IPS-18a (cell line): ENCODE measurements at regions not wholly inside any gene's neighbourhood (a gene's known extent, or its start where the extent isn't known, plus 50 kb on each side); places are given as distances from the start of the nearest gene placed in this dataset.

ENCODE experiments used
- H3K27ac ChIP-seq: one replicate; pipeline ENCODE4 v1.5.1; 2013; ENCODE audit warnings: low read length
- H3K27me3 ChIP-seq: one replicate; pipeline ENCODE4 v1.6.1; 2013; ENCODE audit warnings: mild to moderate bottlenecking, low read length; ENCODE audit not compliant: control insufficient read depth, insufficient read depth
- H3K36me3 ChIP-seq: one replicate; pipeline ENCODE4 v1.6.1; 2013; ENCODE audit warnings: low read depth, low read length; ENCODE audit not compliant: control insufficient read depth
- H3K4me1 ChIP-seq: one replicate; pipeline ENCODE4 v1.6.1; 2013; ENCODE audit warnings: low read depth, low read length; ENCODE audit not compliant: control insufficient read depth
- H3K4me3 ChIP-seq: one replicate; pipeline ENCODE4 v1.5.1; 2013; ENCODE audit warnings: low read length
- H3K9ac ChIP-seq: one replicate; pipeline ENCODE4 v1.6.1; 2013; ENCODE audit warnings: mild to moderate bottlenecking, low read length, moderate library complexity
- H3K9me3 ChIP-seq: one replicate; pipeline ENCODE4 v1.6.1; 2013; ENCODE audit warnings: low read depth, low read length; ENCODE audit not compliant: control insufficient read depth

- Histone ChIP-seq H3K4me3 (no peak overlapping the region), H3K4me1 (peaks cover 13% of the 10 kb centered on the region), H3K27me3 (peaks cover 10% of the 10 kb centered on the region), H3K36me3 (no peaks in the 10 kb centered on the region), H3K9ac (no peak overlapping the region), H3K27ac (no peak overlapping the region), H3K9me3 (no peaks in the 10 kb centered on the region)
These were observed 56.2 kb upstream of the HS6ST1 start for GRCh38 chr2:128374711-128375413.

- H3K4me1 ChIP-seq: peaks cover 10% of the 10 kb centered on the region
- H3K27ac ChIP-seq: no peak overlapping the region
- H3K36me3 ChIP-seq: no peaks in the 10 kb centered on the region
- no peaks in the 10 kb centered on the region for H3K9me3 ChIP-seq
- no peak overlapping the region for H3K4me3 ChIP-seq
- H3K27me3 ChIP-seq: peaks cover 10% of the 10 kb centered on the region
- no peak overlapping the region for H3K9ac ChIP-seq
These were observed 56.8 kb upstream of the HS6ST1 start for GRCh38 chr2:128375454-128375853.

- Histone ChIP-seq H3K4me3 (no peak overlapping the region), H3K27ac (no peak overlapping the region), H3K9ac (no peak overlapping the region), H3K27me3 (peaks cover 10% of the 10 kb centered on the region), H3K4me1 (peaks cover 12% of the 10 kb centered on the region), H3K9me3 (no peaks in the 10 kb centered on the region), H3K36me3 (no peaks in the 10 kb centered on the region)
These were observed 57.8 kb upstream of the HS6ST1 start for GRCh38 chr2:128376241-128377041.

DNA sequence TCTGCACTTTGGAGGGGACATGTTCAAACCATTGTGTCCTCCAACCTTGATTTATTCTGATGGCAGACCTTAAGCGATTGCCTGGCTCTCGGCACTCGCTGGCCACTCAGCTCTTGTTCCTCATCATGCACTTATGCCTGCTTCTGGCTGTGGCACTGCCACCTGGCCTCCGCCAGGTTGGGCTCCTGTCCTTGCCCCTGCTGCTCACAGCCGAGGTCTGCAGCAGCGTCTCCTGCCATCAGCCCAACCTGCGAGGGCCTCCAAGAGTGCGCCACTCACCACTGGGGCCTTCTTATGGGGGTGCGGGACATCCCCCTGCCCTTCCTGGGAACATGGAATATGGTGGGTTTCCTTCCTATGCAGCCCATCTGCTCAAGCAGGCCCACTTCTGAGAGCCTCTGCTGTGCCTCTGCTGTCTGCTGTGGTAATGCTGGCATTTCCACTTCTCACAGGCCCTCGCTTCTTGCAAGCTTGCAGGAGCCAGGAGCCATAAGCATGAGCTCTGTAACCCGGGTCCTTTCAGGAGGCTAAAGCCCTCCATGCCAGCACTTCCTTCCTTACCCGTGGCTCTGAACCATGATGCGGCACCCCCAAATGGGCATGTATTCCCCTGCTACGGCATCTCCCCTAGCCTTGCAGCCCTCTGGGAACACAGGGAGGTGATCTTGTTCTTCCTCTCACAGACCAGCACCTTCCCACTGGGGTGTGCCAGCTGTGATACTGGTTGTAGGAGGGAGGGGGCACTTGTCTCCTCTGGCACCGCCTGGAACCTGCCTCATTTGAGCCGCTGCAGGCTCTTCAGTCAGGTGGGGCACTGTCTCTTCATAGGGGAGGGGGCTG, 58.6 kb upstream of the HS6ST1 start:
- Histone ChIP-seq H3K27me3 (peaks cover 10% of the 10 kb centered on the region), H3K9ac (no peak overlapping the region), H3K4me3 (no peak overlapping the region), H3K36me3 (no peaks in the 10 kb centered on the region), H3K9me3 (no peaks in the 10 kb centered on the region), H3K27ac (no peak overlapping the region), H3K4me1 (peaks cover 14% of the 10 kb centered on the region)

GRCh38 chr2:128378231-128379020, 59.8 kb upstream of the HS6ST1 start:
- Histone ChIP-seq H3K9ac (no peak overlapping the region), H3K27me3 (peaks cover 10% of the 10 kb centered on the region), H3K9me3 (no peaks in the 10 kb centered on the region), H3K36me3 (no peaks in the 10 kb centered on the region), H3K27ac (no peak overlapping the region), H3K4me1 (peaks cover 14% of the 10 kb centered on the region), H3K4me3 (no peak overlapping the region)

DNA sequence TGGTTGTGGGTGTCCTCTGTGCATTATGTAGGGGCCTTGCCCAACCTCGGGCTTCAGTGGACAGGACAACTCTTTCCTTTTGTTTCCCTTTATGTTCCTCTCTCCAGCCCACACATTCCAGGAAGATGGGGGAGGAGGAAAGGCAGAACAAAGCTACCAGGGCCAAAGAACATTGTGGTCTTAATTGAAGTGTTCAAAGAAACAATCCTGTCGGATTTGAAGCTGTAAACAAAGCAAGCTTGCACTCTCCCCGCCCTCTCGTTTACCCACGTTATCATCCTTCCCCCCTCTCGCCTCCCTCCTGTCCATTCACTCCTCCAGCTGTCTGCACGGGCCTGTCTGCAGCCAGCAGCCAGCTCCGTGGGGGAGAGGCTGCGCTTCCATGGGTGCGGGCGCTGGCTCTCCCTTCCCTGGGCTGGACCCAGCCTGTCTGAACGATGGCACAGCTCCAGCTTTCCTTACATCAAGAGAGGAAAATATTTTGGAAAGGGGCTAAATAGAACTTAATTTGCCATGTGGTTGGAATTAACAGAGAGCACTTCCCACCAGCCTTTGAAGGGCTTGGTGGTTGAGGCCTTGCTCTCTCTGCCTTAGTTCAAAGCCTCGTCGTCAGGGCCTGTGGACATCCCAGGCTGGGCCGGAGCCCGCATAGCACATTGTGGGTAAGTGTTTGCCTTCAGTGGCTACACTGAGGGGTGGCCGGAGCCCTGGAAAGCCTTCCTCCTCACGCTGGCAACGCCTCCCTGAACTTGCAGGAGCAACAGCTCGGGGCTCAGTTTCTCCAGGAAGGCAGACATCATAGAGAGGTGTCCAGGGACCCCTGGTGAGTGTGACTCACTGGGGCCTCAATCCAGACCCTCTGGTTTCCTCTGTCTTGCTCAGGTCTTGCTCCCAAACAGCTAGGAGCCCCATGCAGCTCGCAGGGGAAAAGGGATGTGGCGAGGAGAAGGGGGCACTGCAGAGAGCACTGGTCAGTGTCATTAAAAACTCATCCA, 60.6 kb upstream of the HS6ST1 start:
- Histone ChIP-seq H3K9me3 (no peaks in the 10 kb centered on the region), H3K36me3 (no peaks in the 10 kb centered on the region), H3K4me1 (peaks cover 14% of the 10 kb centered on the region), H3K4me3 (no peak overlapping the region), H3K9ac (no peak overlapping the region), H3K27ac (no peak overlapping the region), H3K27me3 (peaks cover 10% of the 10 kb centered on the region)

- Histone ChIP-seq H3K4me1 (peaks cover 14% of the 10 kb centered on the region), H3K27ac (no peak overlapping the region), H3K36me3 (no peaks in the 10 kb centered on the region), H3K9me3 (no peaks in the 10 kb centered on the region), H3K27me3 (peaks cover 10% of the 10 kb centered on the region), H3K9ac (no peak overlapping the region), H3K4me3 (no peak overlapping the region)
These were observed 61.6 kb upstream of the HS6ST1 start for GRCh38 chr2:128380061-128380889.

DNA sequence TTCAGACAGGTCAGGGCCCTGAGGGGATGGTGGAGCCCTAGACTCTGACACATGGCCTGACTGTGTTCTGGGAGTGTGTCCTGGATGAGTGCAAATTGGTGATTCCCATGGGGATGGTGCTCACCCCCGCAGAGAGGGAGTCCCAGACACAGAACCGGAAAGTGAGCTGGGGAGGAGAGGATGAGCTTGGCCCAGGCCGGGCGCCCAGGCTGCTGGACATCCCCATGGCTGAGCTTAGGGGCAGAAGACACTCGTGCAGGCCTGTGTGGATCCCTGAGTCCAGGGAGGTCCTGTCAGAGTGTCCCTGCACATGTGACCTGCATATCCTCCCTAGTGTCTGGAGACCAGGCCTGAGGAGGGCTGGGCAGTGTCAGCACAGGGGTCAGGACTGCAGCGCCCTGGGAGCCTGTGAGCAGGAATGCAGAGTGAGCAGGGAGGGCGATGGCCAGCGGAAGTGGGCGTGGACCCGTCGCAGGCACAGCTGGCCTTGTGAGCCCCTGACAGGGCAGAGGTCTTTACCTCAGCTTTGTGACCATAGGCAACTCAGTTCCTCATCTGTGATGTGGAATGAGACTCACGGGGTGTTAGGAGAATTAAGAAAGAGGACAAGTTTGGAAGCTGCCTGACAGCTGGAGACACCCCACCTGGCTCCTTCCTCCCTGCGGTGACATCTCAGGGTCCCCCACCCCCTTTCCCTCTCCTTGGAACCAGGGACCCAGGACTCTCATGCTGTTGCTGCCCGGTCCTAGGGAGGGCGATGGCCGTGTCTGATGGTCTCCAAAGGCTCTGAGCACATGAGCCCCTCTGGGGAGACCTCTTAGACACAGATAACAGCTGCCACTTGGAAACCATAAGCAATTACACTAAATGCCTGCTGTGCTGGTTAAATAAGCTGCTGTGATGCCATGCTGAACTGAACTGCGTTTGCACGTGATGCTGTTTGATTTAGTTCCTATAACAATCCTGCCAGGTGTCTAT, 62.6 kb upstream of the HS6ST1 start:
- H3K27me3 ChIP-seq: peaks cover 10% of the 10 kb centered on the region
- H3K4me1 ChIP-seq: peaks cover 14% of the 10 kb centered on the region
- no peaks in the 10 kb centered on the region for H3K9me3 ChIP-seq
- H3K27ac ChIP-seq: no peak overlapping the region
- no peaks in the 10 kb centered on the region for H3K36me3 ChIP-seq
- H3K4me3 ChIP-seq: no peak overlapping the region
- no peak overlapping the region for H3K9ac ChIP-seq

DNA sequence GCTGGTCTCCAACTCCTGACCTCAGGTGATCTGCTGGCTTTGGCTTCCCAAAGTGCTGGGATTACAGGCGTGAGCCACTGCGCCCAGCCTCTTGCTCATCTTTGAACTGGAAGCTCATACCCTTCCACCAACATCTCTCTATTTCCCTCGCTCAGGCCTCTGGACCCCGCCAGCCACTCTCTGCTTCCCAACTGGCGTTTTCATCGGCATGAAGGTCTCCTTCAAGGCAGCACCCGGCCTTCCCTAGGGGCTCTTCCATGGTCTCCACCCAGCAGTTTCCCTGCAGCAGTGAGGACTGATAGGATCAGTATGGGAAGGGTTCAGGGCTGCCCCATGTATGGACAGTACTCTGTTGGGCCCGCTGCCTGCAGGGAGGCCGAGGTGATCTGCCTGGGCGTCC, 65.8 kb upstream of the HS6ST1 start:
- H3K4me1 ChIP-seq: peaks cover 15% of the 10 kb centered on the region
- no peaks in the 10 kb centered on the region for H3K9me3 ChIP-seq
- H3K27ac ChIP-seq: no peak overlapping the region
- H3K9ac ChIP-seq: no peak overlapping the region
- no peaks in the 10 kb centered on the region for H3K36me3 ChIP-seq
- H3K27me3 ChIP-seq: peaks cover 3% of the 10 kb centered on the region
- H3K4me3 ChIP-seq: no peak overlapping the region
